Activated naive CD4-positive, alpha-beta T cell treated with anti-CD3 and anti-CD28 coated beads, Interleukin-2, amount 50 U/mL, for 24 hours (primary cell): ENCODE measurements at regions not wholly inside any gene's neighbourhood (a gene's known extent, or its start where the extent isn't known, plus 50 kb on each side); places are given as distances from the start of the nearest gene placed in this dataset.

Source experiments
- H3K27ac Mint-ChIP-seq: one replicate; pipeline ENCODE4 v1.8.0; 2021; ENCODE audit warnings: mild to moderate bottlenecking, mixed read lengths
- H3K27me3 Mint-ChIP-seq: one replicate; pipeline ENCODE4 v1.8.0; 2021; ENCODE audit warnings: mixed read lengths
- H3K36me3 Mint-ChIP-seq: one replicate; pipeline ENCODE4 v1.8.0; 2021; ENCODE audit warnings: mixed read lengths
- H3K4me1 Mint-ChIP-seq: one replicate; pipeline ENCODE4 v1.8.0; 2021; ENCODE audit warnings: mixed read lengths
- H3K4me3 Mint-ChIP-seq: one replicate; pipeline ENCODE4 v1.8.0; 2021; ENCODE audit warnings: mild to moderate bottlenecking, mixed read lengths
- H3K9me3 Mint-ChIP-seq: one replicate; pipeline ENCODE4 v1.8.0; 2021; ENCODE audit warnings: mixed read lengths

- no peak overlapping the region for H3K27ac Mint-ChIP-seq
- no peaks in the 10 kb centered on the region for H3K4me1 Mint-ChIP-seq
- peaks cover 10% of the 10 kb centered on the region for H3K36me3 Mint-ChIP-seq
- peaks cover 16% of the 10 kb centered on the region for H3K9me3 Mint-ChIP-seq
- H3K27me3 Mint-ChIP-seq = no peaks in the 10 kb centered on the region
- no peak overlapping the region for H3K4me3 Mint-ChIP-seq
Observed at GRCh38 chr7:46000513-46000912, 79.4 kb upstream of the IGFBP3 start.

- Mint-ChIP-seq H3K4me1 (no peaks in the 10 kb centered on the region), H3K27ac (no peak overlapping the region), H3K9me3 (peaks cover 20% of the 10 kb centered on the region), H3K36me3 (peaks cover 12% of the 10 kb centered on the region), H3K4me3 (no peak overlapping the region), H3K27me3 (no peaks in the 10 kb centered on the region)
Observed at GRCh38 chr7:45999541-45999940, 78.5 kb upstream of the IGFBP3 start.

- no peak overlapping the region for H3K4me3 Mint-ChIP-seq
- peaks cover 24% of the 10 kb centered on the region for H3K9me3 Mint-ChIP-seq
- H3K4me1 Mint-ChIP-seq = no peaks in the 10 kb centered on the region
- H3K27ac Mint-ChIP-seq = no peak overlapping the region
- no peaks in the 10 kb centered on the region for H3K27me3 Mint-ChIP-seq
- peaks cover 21% of the 10 kb centered on the region for H3K36me3 Mint-ChIP-seq
Observed at GRCh38 chr7:45998506-45998905, 77.4 kb upstream of the IGFBP3 start.

- Mint-ChIP-seq H3K27ac (no peak overlapping the region), H3K4me1 (no peaks in the 10 kb centered on the region), H3K27me3 (no peaks in the 10 kb centered on the region), H3K4me3 (no peak overlapping the region), H3K9me3 (peaks cover 24% of the 10 kb centered on the region), H3K36me3 (peaks cover 37% of the 10 kb centered on the region)
Observed at GRCh38 chr7:45993621-45994020, 72.5 kb upstream of the IGFBP3 start.

GRCh38 chr7:45992826-45993225 is 71.8 kb upstream of the IGFBP3 start:
- no peak overlapping the region for H3K27ac Mint-ChIP-seq
- H3K9me3 Mint-ChIP-seq = peaks cover 24% of the 10 kb centered on the region
- peaks cover 35% of the 10 kb centered on the region for H3K36me3 Mint-ChIP-seq
- H3K4me3 Mint-ChIP-seq = no peak overlapping the region
- H3K4me1 Mint-ChIP-seq = no peaks in the 10 kb centered on the region
- H3K27me3 Mint-ChIP-seq = no peaks in the 10 kb centered on the region

GRCh38 chr7:45990276-45990675 is 69.2 kb upstream of the IGFBP3 start:
- Mint-ChIP-seq H3K4me1 (no peaks in the 10 kb centered on the region), H3K36me3 (peaks cover 25% of the 10 kb centered on the region), H3K27ac (no peak overlapping the region), H3K4me3 (no peak overlapping the region), H3K27me3 (no peaks in the 10 kb centered on the region), H3K9me3 (peaks cover 6% of the 10 kb centered on the region)

GRCh38 chr7:45988405-45989057 is 67.5 kb upstream of the IGFBP3 start:
- Mint-ChIP-seq H3K36me3 (peaks cover 16% of the 10 kb centered on the region), H3K9me3 (no peaks in the 10 kb centered on the region), H3K4me1 (no peaks in the 10 kb centered on the region), H3K27me3 (no peaks in the 10 kb centered on the region), H3K27ac (no peak overlapping the region), H3K4me3 (no peak overlapping the region)

GRCh38 chr7:45987521-45988290 is 66.6 kb upstream of the IGFBP3 start:
- H3K4me1 Mint-ChIP-seq = no peaks in the 10 kb centered on the region
- H3K27me3 Mint-ChIP-seq = no peaks in the 10 kb centered on the region
- H3K9me3 Mint-ChIP-seq = no peaks in the 10 kb centered on the region
- peaks cover 12% of the 10 kb centered on the region for H3K36me3 Mint-ChIP-seq
- no peak overlapping the region for H3K27ac Mint-ChIP-seq
- H3K4me3 Mint-ChIP-seq = no peak overlapping the region

- Mint-ChIP-seq H3K4me1 (no peaks in the 10 kb centered on the region), H3K36me3 (peaks cover 8% of the 10 kb centered on the region), H3K27me3 (no peaks in the 10 kb centered on the region), H3K27ac (no peak overlapping the region), H3K4me3 (no peak overlapping the region), H3K9me3 (no peaks in the 10 kb centered on the region)
Observed at GRCh38 chr7:45986355-45987298, 65.6 kb upstream of the IGFBP3 start.

GRCh38 chr7:45985902-45986301 is 64.8 kb upstream of the IGFBP3 start:
- H3K27me3 Mint-ChIP-seq = no peaks in the 10 kb centered on the region
- peaks cover 4% of the 10 kb centered on the region for H3K36me3 Mint-ChIP-seq
- no peaks in the 10 kb centered on the region for H3K4me1 Mint-ChIP-seq
- H3K27ac Mint-ChIP-seq = no peak overlapping the region
- H3K4me3 Mint-ChIP-seq = no peak overlapping the region
- no peaks in the 10 kb centered on the region for H3K9me3 Mint-ChIP-seq

GRCh38 chr7:45984386-45985295 is 63.6 kb upstream of the IGFBP3 start:
- no peak overlapping the region for H3K27ac Mint-ChIP-seq
- no peaks in the 10 kb centered on the region for H3K4me1 Mint-ChIP-seq
- H3K4me3 Mint-ChIP-seq = no peak overlapping the region
- H3K9me3 Mint-ChIP-seq = no peaks in the 10 kb centered on the region
- peaks cover 2% of the 10 kb centered on the region for H3K36me3 Mint-ChIP-seq
- H3K27me3 Mint-ChIP-seq = no peaks in the 10 kb centered on the region

- Mint-ChIP-seq H3K9me3 (no peaks in the 10 kb centered on the region), H3K4me1 (no peaks in the 10 kb centered on the region), H3K27ac (no peak overlapping the region), H3K27me3 (no peaks in the 10 kb centered on the region), H3K4me3 (no peak overlapping the region), H3K36me3 (peaks cover 9% of the 10 kb centered on the region)
Observed at GRCh38 chr7:45983720-45984255, 62.7 kb upstream of the IGFBP3 start.

GRCh38 chr7:45982907-45983719 is 62.0 kb upstream of the IGFBP3 start:
- no peaks in the 10 kb centered on the region for H3K9me3 Mint-ChIP-seq
- peaks cover 11% of the 10 kb centered on the region for H3K36me3 Mint-ChIP-seq
- no peak overlapping the region for H3K4me3 Mint-ChIP-seq
- no peaks in the 10 kb centered on the region for H3K27me3 Mint-ChIP-seq
- H3K27ac Mint-ChIP-seq = no peak overlapping the region
- H3K4me1 Mint-ChIP-seq = no peaks in the 10 kb centered on the region

- H3K36me3 Mint-ChIP-seq = peaks cover 11% of the 10 kb centered on the region
- H3K4me1 Mint-ChIP-seq = no peaks in the 10 kb centered on the region
- H3K27ac Mint-ChIP-seq = no peak overlapping the region
- H3K27me3 Mint-ChIP-seq = no peaks in the 10 kb centered on the region
- no peak overlapping the region for H3K4me3 Mint-ChIP-seq
- no peaks in the 10 kb centered on the region for H3K9me3 Mint-ChIP-seq
Observed at GRCh38 chr7:45982132-45982531, 61.1 kb upstream of the IGFBP3 start.
